ENCODE measurements at regions not wholly inside any gene's neighbourhood (a gene's known extent, or its start where the extent isn't known, plus 50 kb on each side); places are given as distances from the start of the nearest gene placed in this dataset.

- no peak for DNase-seq (ENCODE audit: low read depth)
Observed at GRCh38 chr13:72341904-72342303, 385.5 kb downstream of the MZT1 start.

DNA sequence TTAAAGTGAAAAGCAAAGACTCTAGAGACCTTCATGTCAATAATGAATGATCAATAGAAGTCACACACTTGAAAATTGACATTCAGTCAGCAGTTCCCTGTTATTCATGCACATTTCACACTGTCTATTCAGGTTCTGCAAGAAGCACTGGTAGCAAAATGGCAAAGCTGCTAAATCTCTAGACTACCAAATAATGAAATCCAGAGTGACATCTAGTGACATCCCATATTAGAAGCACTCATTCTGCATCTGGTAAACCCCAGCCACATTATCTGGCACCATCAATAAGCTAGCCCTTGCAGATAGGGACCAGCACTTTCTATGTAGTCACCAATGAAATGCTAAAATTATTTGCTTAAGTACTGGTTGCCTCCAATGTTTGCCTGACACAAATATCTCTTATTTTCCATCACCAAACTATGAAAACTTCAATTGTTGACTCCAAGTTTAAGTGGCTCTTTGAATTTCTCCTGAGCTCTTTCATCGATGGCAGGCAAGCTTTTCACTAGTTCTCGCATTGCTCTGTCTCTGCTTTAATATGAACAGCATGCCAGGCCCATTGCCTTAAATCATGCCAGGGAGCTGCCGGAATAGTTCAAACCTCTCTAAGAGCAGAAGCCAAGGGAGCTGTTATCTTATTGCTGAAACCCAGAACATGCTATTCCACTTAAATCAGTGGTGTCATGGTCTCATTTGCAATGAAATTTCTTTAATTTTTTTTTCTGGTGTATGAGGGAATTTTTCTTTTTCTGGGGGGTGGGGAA lies 409.9 kb downstream of the MZT1 start:
- DNase-seq (ENCODE audit: low read depth) = no peak

DNA sequence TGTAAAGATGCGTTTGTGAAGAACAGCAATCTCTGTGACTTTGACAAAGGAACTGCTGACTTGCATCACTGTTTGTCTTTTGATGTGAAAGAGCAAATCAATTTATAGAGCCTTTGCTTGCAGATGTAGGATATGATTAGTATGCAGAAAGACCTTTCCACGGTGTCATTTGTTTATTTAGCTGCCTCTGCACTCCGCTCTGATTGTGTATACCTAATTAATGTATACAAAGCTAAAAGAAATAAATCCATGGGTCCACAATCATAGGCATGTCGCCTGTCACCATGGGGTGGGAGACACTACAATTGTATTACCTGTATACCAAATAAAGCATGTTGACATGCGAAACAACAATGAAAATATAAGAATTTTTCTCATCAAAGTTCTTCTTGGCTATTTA lies 410.7 kb downstream of the MZT1 start:
- no peak for DNase-seq (ENCODE audit: low read depth)

DNA sequence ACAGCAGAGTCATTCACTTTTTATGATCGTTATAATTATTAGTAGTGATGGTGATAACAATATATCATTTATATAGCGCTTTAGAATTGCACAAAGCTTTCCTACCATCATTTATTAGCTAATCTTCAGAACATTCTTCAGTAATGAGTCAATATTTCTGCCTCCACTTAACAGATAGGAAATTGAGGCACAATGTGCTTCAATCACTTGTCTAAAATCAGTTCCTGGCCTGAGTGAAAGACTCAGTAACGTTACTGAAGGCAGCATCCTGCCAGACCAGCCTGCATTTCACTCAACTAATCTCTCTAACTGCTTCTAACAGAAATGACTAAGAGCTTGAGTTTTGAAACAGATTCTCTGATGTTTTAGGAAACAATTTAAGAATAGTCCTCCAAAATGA lies 412.1 kb downstream of the MZT1 start:
- DNase-seq (ENCODE audit: low read depth) = no peak

DNA sequence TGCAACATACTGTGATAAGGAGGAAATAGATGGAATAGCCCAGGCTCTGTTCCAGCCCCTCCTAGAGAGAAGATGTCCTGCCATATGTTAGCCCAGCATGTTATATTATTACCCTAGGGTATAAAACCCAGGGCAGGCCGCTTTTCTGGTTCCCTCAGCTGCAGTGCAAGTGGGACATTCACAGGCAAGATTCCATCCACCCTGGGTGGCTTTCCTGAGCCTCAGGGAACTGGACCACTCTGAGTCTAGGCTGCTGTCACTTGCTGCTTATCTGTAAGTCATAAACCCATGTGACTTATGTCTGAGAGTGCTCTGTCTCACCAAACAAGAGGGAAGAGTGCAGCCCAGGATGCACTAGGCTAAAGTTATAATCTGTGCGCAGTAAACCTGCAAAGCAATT lies 413.2 kb downstream of the MZT1 start:
- DNase-seq (ENCODE audit: low read depth) = no peak

DNA sequence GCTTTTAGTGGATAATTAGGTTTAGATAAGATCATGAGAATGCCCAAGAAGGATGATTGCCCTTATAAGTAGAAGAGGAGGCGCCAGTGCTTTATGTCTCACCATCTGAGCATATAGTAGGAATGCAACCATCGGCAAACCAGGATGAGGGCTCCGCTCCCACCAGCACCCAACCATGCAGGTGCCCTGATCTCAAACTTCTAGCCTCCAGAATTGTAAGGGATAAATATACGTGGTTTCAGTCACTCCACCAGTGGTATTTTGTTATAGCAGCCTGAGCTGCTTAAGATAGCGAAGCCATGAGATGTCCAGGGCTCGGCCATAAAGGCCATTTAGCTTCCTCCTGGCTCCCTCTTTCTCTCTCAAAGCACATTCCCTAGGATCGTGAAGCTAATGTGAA lies 413.9 kb downstream of the MZT1 start:
- no peak for DNase-seq (ENCODE audit: low read depth)

DNA sequence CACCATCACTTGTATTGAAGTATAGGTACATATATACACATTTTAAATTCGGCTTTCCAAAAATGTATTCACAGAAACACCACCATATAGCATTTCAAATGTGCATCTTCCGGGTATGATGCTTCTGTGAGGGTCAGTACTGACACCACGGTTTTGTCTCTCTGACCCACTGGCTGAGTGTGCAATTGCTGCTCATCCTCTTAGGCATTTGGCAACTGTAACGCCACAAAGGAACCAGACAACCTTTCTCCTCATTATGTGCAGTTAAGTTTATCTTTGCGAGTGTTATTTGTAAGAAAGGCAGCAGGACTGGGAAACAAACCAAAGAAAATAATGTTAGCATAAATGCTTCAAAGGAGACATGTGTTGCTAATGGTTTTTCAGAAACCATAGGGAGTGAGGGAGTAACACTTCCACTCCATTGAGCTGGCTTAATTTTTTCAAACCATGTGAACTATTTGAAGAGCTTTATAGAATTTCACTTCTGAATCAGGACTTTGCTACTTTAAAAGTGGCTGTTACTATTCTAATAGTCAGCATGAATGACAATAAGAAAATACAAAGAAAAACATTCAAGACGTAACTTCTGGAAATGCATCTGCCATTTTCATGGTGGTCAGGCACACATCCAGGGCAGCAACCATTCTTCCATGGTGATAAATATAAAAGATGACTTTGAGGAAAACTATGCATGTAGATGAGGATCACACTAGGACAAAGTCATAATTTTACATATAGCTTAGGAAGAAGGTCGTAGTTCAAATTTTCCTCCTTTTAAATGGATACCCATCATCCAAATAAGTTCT lies 423.3 kb downstream of the MZT1 start:
- DNase-seq (ENCODE audit: low read depth) = no peak

GRCh38 chr13:72296246-72296645 lies 429.2 kb upstream of the DACH1 start:
- no peak for DNase-seq (ENCODE audit: low read depth)

- no peak for DNase-seq (ENCODE audit: low read depth)
Observed at GRCh38 chr13:72295153-72295552, 428.1 kb upstream of the DACH1 start.

DNA sequence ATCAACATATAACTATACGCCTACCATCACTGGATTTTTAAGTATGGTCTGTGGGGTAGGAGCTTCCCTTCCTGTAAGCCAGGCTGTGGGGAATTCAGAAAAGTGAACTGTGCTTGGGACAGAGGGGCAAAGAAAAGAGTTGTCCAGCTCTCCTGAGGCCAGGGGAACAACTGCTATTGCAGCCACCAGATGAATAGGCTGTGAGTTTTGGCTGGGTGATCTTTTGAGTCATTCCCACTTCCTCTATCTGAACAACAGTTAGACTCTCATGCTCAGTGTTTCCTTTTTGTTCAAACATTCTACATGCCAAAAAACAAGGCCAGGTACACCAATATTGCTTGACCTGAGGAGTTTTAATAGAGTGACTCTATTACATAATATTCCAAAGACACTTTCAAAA lies 426.2 kb upstream of the DACH1 start:
- no peak for DNase-seq (ENCODE audit: low read depth)

DNA sequence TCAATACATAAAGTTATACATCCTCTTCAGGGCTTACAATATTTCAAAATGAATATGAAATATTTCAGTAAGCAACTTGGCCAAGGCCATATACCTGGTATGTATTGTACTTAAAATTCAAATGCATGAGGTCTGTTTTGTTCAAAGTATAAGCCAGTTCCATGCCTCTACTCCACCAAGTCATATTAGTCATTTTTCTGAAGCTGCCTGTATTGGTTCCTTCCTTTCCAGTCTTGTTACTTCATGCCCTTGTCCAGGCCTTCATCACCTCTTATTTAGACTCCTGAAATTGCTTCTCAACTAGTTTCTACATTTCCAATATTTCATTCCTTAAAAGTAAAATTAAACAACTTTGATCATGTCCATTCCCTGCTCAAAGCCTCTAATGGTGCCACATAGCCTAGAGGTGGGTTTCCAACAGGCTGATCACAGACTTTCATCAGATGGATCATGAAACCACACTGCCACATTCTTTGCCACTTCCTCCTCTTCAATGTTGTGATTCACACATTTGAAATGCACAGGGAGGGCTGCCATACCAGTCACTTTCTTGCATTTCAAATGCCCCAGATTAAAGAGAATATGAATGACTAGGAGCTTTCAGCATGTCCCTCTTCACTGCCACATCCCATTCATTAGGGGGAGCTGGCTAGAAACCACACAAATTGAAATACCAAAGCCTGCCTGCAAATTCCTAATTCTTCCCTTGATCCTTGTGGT lies 424.1 kb upstream of the DACH1 start:
- DNase-seq (ENCODE audit: low read depth) = no peak

DNA sequence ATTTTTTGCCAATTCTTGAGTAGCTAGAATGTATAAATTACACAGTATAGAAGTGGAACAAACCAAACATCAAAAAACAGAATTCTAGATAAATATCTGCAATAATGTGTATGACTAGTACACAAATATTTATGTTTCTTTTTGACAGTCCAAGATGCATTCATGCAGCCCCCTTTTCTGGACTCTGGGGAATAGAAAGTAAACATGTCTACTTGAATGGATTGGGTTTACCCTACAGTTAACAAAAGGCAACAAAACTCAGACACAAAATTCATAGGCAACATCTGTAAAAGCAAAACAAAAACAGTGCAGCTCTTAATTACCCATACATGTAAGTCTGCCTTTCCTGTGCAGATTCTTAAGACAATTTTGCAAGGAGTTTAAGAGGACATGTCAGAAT lies 419.4 kb upstream of the DACH1 start:
- DNase-seq (ENCODE audit: low read depth) = no peak

DNA sequence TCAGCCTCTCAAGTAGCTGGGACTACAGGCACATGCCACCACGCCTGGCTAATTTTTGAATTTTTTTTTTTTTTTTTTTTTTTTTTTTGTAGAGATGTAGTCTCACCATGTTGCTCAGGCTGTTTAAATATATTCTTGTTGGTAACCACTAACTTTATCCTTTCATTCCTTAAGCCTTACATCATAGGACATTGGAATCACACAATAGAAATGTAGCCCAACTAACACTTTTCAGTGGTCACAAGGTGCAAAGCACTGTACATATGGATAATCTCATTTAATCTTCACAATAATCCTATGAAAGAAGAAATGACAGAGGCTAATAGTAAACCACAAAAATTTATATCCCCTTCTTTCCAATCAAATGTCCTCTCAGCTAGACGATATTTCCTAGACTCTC lies 417.8 kb upstream of the DACH1 start:
- no peak for DNase-seq (ENCODE audit: low read depth)

DNA sequence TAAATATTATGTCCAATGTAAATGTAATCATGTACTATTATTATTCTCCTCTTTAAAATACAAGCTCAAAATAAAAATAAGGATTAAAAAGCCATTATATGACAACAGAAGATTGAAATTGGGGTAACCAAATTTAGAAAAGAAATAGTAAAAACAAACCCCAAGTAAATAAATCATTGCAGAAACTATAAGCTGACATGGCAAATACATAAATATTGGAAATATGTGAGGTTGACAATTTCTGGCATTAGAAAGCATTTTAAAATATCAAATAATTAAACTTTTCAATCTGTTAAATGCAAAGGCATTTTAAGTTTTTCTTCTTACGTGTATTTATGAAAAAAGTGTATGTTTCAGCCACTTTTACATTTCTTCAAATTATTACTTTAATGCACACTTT lies 394.7 kb upstream of the DACH1 start:
- no peak for DNase-seq (ENCODE audit: low read depth)

DNA sequence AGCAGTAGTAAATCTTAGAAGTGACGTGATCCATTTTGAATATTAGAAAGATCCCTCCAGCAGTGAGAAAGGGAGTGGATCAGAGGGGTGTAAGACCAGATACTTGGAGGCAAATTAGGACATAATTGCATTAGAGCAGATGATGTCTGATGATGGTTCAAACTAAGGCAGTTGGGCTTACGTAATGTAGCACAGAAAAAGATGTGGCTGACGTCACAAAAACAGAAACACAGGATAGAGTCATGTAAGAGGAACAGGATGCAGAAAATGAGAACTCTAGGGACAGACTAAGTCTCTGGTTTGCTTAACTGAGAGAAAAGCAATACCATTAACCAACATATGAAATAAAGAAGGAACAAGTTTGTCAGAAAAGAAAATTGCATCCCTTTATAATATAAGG lies 392.5 kb upstream of the DACH1 start:
- DNase-seq (ENCODE audit: low read depth) = no peak

DNA sequence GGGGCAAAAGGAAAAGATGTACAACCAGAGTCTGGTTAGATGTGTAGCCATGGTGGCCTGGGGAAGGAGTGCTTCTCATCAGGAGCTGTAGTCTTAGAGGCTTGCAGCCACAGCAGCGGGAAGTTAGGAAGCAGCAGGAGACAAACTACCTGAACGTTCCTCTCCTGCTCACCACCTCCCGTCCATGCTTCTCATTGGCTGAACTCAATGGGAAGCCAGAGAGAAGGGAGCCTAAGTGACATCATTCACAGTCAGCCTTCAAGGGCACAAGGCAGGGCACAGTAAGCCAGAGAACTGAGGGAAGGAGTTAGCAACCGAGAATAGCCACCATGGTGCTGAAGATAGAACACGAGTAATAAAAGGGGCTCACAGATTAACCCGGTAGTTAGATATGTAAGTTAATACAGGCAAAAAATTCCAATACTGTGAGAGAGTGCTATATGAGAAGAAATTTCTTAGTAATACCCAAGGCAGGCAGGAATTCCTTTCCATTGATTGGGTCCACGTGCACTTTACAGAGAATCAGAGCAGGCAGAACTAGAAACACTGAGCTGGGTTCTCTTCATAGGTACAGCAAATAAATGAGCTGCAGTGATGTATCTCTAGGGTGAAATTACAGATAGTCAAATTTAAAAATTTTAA lies 391.5 kb upstream of the DACH1 start:
- no peak for DNase-seq (ENCODE audit: low read depth)

GRCh38 chr13:72255908-72256307 lies 388.9 kb upstream of the DACH1 start:
- DNase-seq (ENCODE audit: low read depth) = no peak

DNA sequence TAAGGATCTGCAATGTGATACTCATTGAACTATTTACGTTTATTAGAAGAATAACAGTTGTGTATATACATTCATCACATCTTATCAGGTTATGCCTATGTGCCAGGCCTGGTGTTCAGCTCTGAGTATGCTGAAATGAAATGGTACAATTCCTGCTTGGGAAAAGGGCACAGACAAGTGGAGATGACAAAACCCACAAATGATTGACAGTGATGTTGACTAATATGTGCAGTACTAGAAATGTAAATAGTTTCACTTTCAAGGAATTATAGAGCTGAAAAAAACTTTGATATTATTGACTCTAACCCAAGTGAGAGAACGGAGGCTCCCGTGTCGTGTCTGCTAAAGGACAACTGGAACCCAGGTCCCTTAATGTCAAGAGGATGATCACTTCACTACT lies 386.8 kb upstream of the DACH1 start:
- no peak for DNase-seq (ENCODE audit: low read depth)

DNA sequence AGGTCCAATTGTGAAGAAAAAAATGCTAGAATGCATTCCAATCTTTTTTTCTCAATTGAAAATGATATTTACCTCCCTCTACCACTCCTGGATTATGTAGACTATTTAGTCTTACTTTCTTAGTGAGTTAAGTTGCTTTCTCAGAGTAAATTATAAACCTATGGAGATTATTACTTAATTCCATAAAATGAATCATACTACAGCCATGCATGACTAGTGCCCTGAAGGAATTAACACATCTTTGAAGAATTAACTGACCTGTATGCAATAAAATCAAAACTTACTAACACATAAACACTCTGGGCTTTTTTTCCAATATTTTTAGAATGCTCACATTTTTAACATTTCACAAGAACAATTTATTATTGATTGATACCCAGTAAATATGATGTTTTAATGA lies 379.4 kb upstream of the DACH1 start:
- no peak for DNase-seq (ENCODE audit: low read depth)

DNA sequence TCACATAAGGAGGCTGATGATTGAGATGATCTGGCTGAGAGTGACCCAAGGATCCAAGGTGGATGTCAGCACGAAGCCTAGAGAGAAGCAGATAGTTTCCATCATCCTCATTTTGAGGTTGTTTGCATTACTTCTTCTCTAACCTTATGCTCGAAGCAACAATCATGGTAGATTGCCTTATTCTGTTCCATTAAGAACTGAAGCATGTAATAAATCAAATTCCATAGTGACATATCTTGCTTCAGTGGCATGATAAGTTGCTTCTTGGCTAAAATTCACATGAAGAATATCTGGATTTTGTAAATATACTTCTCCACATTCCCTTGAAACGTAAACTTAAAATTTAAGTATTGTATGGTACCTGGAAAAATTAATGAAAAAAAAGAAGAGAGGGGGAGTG lies 377.8 kb upstream of the DACH1 start:
- no peak for DNase-seq (ENCODE audit: low read depth)

DNA sequence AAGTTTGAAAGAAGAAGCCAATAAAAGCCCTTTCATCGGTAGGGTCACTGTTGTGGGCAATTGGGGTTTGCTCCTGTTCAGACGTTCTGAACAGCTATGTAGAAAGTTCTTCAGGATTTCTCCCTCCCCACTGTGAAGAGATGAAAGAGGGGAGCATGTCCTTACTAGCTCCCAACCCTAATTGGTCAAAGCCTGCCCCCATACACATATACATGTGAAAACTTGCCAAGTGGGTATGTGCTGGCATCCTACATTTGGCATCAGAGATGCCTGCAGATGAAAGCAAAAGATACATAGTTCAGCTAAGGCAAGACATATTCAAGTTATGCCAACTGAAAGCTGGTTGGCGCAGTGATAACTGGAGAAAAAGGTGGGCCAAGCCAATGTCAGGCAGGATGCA lies 363.1 kb upstream of the DACH1 start:
- DNase-seq (ENCODE audit: low read depth) = no peak

DNA sequence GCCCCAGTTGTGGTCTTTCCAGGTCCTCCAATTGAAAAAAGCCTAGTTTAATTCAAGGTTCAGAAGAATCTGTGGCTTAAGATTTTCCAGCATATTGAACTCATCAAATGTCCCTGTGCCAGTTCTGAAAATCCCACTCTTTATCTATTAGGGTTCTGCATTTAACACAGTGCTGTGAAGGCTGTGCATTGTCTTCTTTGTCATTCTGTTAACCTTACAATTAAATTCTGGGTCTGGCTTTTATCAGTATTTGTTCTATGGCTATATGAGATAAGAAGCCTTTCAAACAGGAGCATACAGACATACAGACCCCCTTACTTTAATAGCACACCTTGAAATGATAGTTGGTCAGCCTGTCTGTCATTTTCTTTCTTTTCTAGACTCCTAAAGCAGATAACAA lies 362.1 kb upstream of the DACH1 start:
- DNase-seq (ENCODE audit: low read depth) = no peak

All from stimulated activated CD8-positive, alpha-beta memory T cell treated with anti-CD3 and anti-CD28 coated beads, Interleukin-12 subunit alpha, Interleukin-12 subunit beta, amount 100 ng/mL, for 1 hour (primary cell).